ENCODE measurements at regions not wholly inside any gene's neighbourhood (a gene's known extent, or its start where the extent isn't known, plus 50 kb on each side); places are given as distances from the start of the nearest gene placed in this dataset.

DNA sequence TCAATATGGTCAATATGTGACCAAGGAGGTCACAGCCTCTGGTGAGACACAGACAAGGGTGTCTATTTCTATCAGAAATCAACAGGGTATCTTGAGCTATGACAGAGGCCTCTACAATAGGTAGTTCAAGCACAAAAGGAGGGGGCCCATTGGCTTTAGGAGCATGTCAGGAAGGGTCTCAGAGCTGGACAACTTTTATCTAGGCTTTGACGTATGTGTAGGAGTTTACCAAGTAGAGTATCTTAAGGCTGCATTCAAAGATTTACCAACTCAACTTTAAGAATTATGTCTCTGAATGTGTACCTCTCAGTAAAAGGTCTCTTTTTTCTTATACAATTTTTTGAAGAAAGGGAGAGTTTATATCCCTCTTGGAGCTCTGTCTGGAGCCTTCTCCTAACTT lies 297.2 kb downstream of the NSG2 start:
- ChIA-PET CTCF (ENCODE audit: unreplicated experiment) (no interaction called here), POLR2A (interaction anchor here (0.6 kb wide), 1 partner anchor 118 kb away, joined by 4 read pairs; no protein-coding TSS in a partner anchor)
- no TSS peak for BruUV-seq (replicated peaks)
- Histone ChIP-seq H3K4me1 (ENCODE audit: insufficient read depth, low read length, poor library complexity, severe bottlenecking) (no peaks in the 10 kb centered on the region), H3K9me2 (ENCODE audit: insufficient read depth, low read length) (no peaks in the 10 kb centered on the region), H3K4me3 (ENCODE audit: low read depth, low read length, poor library complexity, severe bottlenecking) (no peak overlapping the region), H4K20me1 (ENCODE audit: insufficient read depth, low read length) (no peaks in the 10 kb centered on the region), H3K9me3 (ENCODE audit: low read length) (no peaks in the 10 kb centered on the region), H3K27ac (ENCODE audit: low read depth, low read length, poor library complexity, severe bottlenecking) (no peak overlapping the region), H2AFZ (ENCODE audit: low read length) (no peak overlapping the region), H3K36me3 (ENCODE audit: insufficient read depth, low read length) (no peaks in the 10 kb centered on the region), H3K79me2 (ENCODE audit: insufficient read depth, low read depth, low read length) (no peaks in the 10 kb centered on the region), H3K4me2 (ENCODE audit: low read length) (no peak overlapping the region)
- TF ChIP-seq, protein P1, sequence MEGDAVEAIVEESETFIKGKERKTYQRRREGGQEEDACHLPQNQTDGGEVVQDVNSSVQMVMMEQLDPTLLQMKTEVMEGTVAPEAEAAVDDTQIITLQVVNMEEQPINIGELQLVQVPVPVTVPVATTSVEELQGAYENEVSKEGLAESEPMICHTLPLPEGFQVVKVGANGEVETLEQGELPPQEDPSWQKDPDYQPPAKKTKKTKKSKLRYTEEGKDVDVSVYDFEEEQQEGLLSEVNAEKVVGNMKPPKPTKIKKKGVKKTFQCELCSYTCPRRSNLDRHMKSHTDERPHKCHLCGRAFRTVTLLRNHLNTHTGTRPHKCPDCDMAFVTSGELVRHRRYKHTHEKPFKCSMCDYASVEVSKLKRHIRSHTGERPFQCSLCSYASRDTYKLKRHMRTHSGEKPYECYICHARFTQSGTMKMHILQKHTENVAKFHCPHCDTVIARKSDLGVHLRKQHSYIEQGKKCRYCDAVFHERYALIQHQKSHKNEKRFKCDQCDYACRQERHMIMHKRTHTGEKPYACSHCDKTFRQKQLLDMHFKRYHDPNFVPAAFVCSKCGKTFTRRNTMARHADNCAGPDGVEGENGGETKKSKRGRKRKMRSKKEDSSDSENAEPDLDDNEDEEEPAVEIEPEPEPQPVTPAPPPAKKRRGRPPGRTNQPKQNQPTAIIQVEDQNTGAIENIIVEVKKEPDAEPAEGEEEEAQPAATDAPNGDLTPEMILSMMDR (conservative IDR thresholded peaks at IDR 0.05; ENCODE audit: low read length): no peak
- no peak for TF ChIP-seq EZH2phosphoT487 (IDR thresholded peaks at IDR 0.05; ENCODE audit: borderline replicate concordance, low read depth, low read length)
- DNase-seq (ENCODE audit: low spot score): no peak
- intact Hi-C loops (cut with micrococcal nuclease; ENCODE audit: unreplicated experiment): no loop called here

DNA sequence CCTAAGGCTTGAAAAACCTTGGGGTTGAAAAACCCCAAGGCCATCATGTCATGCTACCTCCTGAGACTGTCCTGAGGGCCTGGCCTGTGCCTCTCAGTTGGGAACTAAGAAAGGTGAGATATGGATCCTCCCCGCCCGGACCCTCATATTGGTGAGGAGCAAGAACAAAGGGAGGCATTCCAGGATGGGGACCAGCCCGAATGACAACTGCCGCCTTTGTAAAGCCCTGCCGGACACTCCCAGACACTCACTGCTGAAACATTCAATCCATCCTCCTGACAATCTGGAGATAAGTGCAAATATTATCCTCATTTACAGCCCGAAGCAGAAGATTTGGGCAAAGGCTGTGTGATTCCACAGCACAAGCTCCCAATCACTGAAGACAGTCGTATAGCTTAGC lies 298.3 kb downstream of the NSG2 start:
- ChIA-PET CTCF (ENCODE audit: unreplicated experiment) (no interaction called here), POLR2A (interaction anchor here (0.7 kb wide), 1 partner anchor 33 kb away, joined by 3 read pairs; no protein-coding TSS in a partner anchor)
- no peak for DNase-seq (ENCODE audit: low spot score)

DNA sequence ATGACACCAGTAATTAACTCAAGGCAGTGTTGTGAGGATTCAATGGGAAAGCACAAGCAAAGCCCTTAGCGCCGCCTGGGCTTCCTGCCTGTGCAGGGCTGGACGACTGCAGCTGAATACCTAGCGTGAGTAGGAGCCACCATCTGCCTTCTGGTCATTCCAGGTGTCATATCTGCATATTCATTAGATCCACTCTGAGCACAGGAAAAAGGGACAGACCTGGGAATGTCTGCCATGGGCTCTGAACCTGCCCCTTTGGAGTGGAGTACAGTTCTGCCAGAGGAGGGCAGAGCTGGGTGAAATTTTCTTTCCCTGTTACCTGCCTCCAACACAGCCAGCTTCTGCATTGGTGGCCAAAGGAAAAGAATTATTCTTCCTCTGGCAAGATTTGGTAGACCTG lies 298.8 kb downstream of the NSG2 start:
- H3K9me2 ChIP-seq (ENCODE audit: insufficient read depth, low read length): no peaks in the 10 kb centered on the region
- H3K4me3 ChIP-seq (ENCODE audit: low read depth, low read length, poor library complexity, severe bottlenecking): no peak overlapping the region
- no peaks in the 10 kb centered on the region for H3K36me3 ChIP-seq (ENCODE audit: insufficient read depth, low read length)
- ChIA-PET POLR2A (interaction anchor here (0.5 kb wide), 1 partner anchor 185 kb away, joined by 4 read pairs; no protein-coding TSS in a partner anchor), CTCF (ENCODE audit: unreplicated experiment) (no interaction called here)
- no peaks in the 10 kb centered on the region for H3K4me1 ChIP-seq (ENCODE audit: insufficient read depth, low read length, poor library complexity, severe bottlenecking)
- no TSS peak for BruUV-seq (replicated peaks)
- H3K79me2 ChIP-seq (ENCODE audit: insufficient read depth, low read depth, low read length): no peaks in the 10 kb centered on the region
- H3K27ac ChIP-seq (ENCODE audit: low read depth, low read length, poor library complexity, severe bottlenecking): no peak overlapping the region
- TF ChIP-seq EZH2phosphoT487 (IDR thresholded peaks at IDR 0.05; ENCODE audit: borderline replicate concordance, low read depth, low read length): no peak
- TF ChIP-seq, protein P1 (conservative IDR thresholded peaks at IDR 0.05; ENCODE audit: low read length): no peak
- H3K4me2 ChIP-seq (ENCODE audit: low read length): no peak overlapping the region
- no peak for DNase-seq (ENCODE audit: low spot score)
- no peak overlapping the region for H2AFZ ChIP-seq (ENCODE audit: low read length)
- no peaks in the 10 kb centered on the region for H3K9me3 ChIP-seq (ENCODE audit: low read length)
- intact Hi-C loops (cut with micrococcal nuclease; ENCODE audit: unreplicated experiment): no loop called here
- H4K20me1 ChIP-seq (ENCODE audit: insufficient read depth, low read length): no peaks in the 10 kb centered on the region

More for the DNA sequence above, 298.3 kb downstream of the NSG2 start:
- Histone ChIP-seq H4K20me1 (ENCODE audit: insufficient read depth, low read length) (no peaks in the 10 kb centered on the region), H3K27ac (ENCODE audit: low read depth, low read length, poor library complexity, severe bottlenecking) (no peak overlapping the region), H3K4me3 (ENCODE audit: low read depth, low read length, poor library complexity, severe bottlenecking) (no peak overlapping the region), H3K4me2 (ENCODE audit: low read length) (no peak overlapping the region), H3K79me2 (ENCODE audit: insufficient read depth, low read depth, low read length) (no peaks in the 10 kb centered on the region), H2AFZ (ENCODE audit: low read length) (no peak overlapping the region), H3K9me2 (ENCODE audit: insufficient read depth, low read length) (no peaks in the 10 kb centered on the region), H3K9me3 (ENCODE audit: low read length) (no peaks in the 10 kb centered on the region), H3K4me1 (ENCODE audit: insufficient read depth, low read length, poor library complexity, severe bottlenecking) (no peaks in the 10 kb centered on the region), H3K36me3 (ENCODE audit: insufficient read depth, low read length) (no peaks in the 10 kb centered on the region)
- intact Hi-C loops (cut with micrococcal nuclease; ENCODE audit: unreplicated experiment): no loop called here
- no TSS peak for BruUV-seq (replicated peaks)
- no peak for TF ChIP-seq EZH2phosphoT487 (IDR thresholded peaks at IDR 0.05; ENCODE audit: borderline replicate concordance, low read depth, low read length)
- TF ChIP-seq, protein P1 (conservative IDR thresholded peaks at IDR 0.05; ENCODE audit: low read length): no peak

Data from OCI-LY7 (cell line).